ENCODE measurements at regions not wholly inside any gene's neighbourhood (a gene's known extent, or its start where the extent isn't known, plus 50 kb on each side); places are given as distances from the start of the nearest gene placed in this dataset.

DNA sequence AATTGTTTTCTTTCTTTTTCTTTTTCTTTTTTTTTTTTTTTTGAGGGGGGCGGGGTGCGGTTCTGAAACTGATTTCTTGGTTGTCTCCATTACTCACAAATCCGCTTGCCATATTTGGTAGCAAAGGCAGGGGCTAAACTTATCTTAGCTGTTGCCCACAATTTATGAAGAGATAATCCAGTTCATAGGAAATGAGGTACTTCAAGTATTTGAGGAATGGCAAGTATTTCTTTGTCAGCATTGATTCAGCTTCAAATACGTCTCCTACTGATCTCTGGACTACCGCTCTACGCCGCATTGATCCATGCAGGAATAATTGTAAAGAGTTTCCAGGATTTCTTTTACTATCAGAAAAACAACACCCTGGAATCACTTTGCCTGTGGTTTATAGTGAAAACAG is 289.2 kb upstream of the DPYD start:
- TF ChIP-seq, protein P1, sequence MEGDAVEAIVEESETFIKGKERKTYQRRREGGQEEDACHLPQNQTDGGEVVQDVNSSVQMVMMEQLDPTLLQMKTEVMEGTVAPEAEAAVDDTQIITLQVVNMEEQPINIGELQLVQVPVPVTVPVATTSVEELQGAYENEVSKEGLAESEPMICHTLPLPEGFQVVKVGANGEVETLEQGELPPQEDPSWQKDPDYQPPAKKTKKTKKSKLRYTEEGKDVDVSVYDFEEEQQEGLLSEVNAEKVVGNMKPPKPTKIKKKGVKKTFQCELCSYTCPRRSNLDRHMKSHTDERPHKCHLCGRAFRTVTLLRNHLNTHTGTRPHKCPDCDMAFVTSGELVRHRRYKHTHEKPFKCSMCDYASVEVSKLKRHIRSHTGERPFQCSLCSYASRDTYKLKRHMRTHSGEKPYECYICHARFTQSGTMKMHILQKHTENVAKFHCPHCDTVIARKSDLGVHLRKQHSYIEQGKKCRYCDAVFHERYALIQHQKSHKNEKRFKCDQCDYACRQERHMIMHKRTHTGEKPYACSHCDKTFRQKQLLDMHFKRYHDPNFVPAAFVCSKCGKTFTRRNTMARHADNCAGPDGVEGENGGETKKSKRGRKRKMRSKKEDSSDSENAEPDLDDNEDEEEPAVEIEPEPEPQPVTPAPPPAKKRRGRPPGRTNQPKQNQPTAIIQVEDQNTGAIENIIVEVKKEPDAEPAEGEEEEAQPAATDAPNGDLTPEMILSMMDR (IDR thresholded peaks at IDR 0.05): no peak
- no peak for TF ChIP-seq POLR2A (IDR thresholded peaks at IDR 0.05)
- no peak for DNase-seq (ENCODE audit: low spot score in 2 of 2)
- intact Hi-C loops (cut with DNase I; ENCODE audit: low total_unique reads): no loop called here
- H3K4me3 ChIP-seq (ENCODE audit: low read depth, poor library complexity, severe bottlenecking): no peak overlapping the region
- 39 to 43% methylated on average over 7 of the region's 7 CpGs for WGBS, 2 donors

DNA sequence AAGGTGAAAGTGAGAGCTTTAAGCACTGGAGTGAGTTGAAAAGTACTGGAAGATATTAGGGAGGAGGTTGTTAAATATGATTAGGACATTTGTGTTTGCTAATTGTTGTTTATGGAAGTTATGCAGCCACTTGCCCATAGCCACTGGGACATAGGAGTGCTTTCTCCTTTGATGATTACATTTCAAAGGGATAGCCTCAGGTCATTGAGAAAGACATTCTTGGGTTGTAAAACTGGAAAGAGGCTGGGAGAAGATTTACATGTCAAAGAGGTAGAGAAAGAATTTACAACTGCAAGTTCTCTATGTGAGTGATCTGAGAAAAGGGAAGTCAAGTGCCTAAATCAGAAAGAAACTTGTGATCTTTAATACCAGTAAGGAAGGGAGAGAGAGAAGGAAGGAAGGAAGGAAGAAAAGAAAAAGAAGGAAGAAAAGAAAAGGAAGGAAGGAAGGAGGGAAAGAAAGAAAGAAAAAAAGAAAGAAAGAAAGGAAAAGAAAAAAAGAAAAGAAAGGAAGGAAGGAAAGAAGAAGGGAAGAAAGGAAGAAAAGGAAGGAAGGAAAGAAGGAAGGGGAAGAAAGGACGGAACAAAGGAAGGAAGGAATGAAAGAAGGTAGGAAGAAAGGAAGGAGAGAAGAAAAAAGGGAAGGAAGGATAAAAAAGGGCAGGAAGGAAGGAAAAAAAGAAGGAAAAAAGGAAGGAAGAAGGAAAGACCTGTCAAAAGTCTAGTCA is 284.6 kb upstream of the DPYD start:
- DNase-seq (ENCODE audit: low spot score in 2 of 2): no peak
- 55 to 80% methylated on average over 1 of the region's 1 CpG for WGBS, 2 donors
- TF ChIP-seq, protein P1 (IDR thresholded peaks at IDR 0.05): no peak
- TF ChIP-seq POLR2A (IDR thresholded peaks at IDR 0.05): no peak
- intact Hi-C loops (cut with DNase I; ENCODE audit: low total_unique reads): no loop called here
- no peak overlapping the region for H3K4me3 ChIP-seq (ENCODE audit: low read depth, poor library complexity, severe bottlenecking)

DNA sequence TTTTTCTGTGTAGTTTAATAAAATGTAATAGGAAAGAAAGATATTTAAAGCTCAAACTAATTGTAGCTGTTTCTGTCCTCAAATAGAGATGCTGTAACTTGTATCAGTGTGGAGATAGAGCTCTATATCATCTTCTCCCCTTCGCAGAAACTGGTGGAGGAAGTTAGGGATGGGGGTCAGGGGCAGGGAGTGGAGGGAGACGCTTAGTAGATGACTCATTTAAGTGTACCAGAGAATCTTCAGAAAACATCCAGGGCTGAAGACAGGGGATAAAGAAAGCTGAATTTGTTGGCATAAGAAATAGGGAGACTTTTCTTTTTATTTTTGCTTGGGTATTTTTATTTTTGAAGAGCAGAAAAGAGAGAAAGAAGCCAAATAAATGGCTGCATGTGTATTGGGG is 282.6 kb upstream of the DPYD start:
- DNase-seq (ENCODE audit: low spot score in 2 of 2): no peak
- 35 to 54% methylated on average over 2 of the region's 2 CpGs for WGBS, 2 donors
- intact Hi-C loops (cut with DNase I; ENCODE audit: low total_unique reads): no loop called here
- TF ChIP-seq, protein P1 (IDR thresholded peaks at IDR 0.05): no peak
- TF ChIP-seq POLR2A (IDR thresholded peaks at IDR 0.05): no peak
- no peak overlapping the region for H3K4me3 ChIP-seq (ENCODE audit: low read depth, poor library complexity, severe bottlenecking)

DNA sequence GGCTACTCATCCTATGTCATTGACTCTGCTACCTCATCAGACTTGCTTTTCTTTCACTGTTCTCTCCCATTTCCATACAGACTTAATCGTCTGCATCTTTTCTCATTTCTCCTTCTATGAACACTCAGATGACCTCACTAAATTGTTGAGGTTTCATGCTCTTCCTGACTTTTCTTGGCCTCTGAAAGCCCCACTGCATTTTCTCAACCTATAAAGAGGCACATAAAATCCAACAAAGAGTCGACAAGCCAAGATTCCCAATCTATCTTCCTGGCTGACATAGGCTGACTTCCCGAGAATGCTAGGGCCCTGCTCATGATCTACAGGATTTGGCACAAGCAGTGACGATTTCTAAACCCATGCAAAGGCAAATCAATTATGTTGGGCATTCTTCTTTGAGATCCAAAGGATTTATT is 280.8 kb upstream of the DPYD start:
- intact Hi-C loops (cut with DNase I; ENCODE audit: low total_unique reads): no loop called here
- 33 to 36% methylated on average over 4 of the region's 4 CpGs for WGBS, 2 donors
- TF ChIP-seq, protein P1 (IDR thresholded peaks at IDR 0.05): no peak
- no peak for TF ChIP-seq POLR2A (IDR thresholded peaks at IDR 0.05)
- DNase-seq (ENCODE audit: low spot score in 2 of 2): no peak
- H3K4me3 ChIP-seq (ENCODE audit: low read depth, poor library complexity, severe bottlenecking): no peak overlapping the region

DNA sequence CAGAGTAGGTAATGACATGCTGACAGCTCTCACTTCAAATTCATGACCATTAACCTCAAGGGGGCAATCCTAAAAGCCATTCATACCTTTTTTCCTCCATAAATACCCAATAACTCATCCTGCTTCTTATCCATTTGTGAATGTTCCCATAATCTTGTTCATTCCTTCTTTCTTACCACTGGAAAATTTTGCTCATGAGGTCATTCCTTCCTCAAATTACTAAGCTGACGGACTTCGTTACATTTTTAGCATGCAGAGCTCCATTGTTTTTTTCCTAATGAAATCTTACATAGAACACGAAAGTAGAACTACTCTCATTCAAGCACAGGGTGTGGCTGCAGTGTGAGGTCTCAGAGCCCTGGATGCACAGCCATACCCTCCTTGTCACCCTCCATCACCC is 276.5 kb upstream of the DPYD start:
- 83 to 91% methylated on average over 3 of the region's 3 CpGs for WGBS, 2 donors
- no peak overlapping the region for H3K4me3 ChIP-seq (ENCODE audit: low read depth, poor library complexity, severe bottlenecking)
- intact Hi-C loops (cut with DNase I; ENCODE audit: low total_unique reads): no loop called here
- TF ChIP-seq, protein P1 (IDR thresholded peaks at IDR 0.05): no peak
- TF ChIP-seq POLR2A (IDR thresholded peaks at IDR 0.05): no peak
- DNase-seq (ENCODE audit: low spot score in 2 of 2): no peak

DNA sequence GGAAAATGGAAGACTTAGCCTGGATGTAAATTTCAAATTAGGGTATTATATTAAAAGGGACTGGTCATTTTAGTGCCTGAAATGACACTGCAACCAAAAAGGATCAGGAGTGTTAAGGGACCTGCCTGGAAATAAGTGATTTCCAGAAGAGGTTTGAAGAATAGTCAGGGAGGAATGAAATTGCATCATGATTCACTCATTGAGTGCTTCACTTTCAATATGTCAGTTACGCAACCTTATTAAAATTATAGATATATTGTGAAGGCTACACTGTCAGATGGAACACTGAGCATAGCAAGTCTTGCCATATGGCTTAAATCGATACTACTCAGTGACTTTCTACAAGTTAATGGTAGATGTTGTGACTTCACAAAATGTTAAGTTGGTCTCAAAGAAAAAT is 275.2 kb upstream of the DPYD start:
- intact Hi-C loops (cut with DNase I; ENCODE audit: low total_unique reads): no loop called here
- 91 to 97% methylated on average over 2 of the region's 2 CpGs for WGBS, 2 donors
- no peak for DNase-seq (ENCODE audit: low spot score in 2 of 2)
- TF ChIP-seq, protein P1 (IDR thresholded peaks at IDR 0.05): no peak
- TF ChIP-seq POLR2A (IDR thresholded peaks at IDR 0.05): no peak
- no peak overlapping the region for H3K4me3 ChIP-seq (ENCODE audit: low read depth, poor library complexity, severe bottlenecking)
